Activated CD8-positive, alpha-beta T cell treated with anti-CD3 and anti-CD28 coated beads, Interleukin-2, amount 10 ng/mL, durations not matched to agents 7 days and 5 days (primary cell): ENCODE measurements at regions not wholly inside any gene's neighbourhood (a gene's known extent, or its start where the extent isn't known, plus 50 kb on each side); places are given as distances from the start of the nearest gene placed in this dataset.
"Not testable (repeated sequence)": the region's sequence is repeated elsewhere in the genome, so short reads cannot be mapped to it uniquely, and the experiment has no call there.

Experiments
- ATAC-seq: fragments of 150-1000 bp; cut with Tn5 transposase; one replicate; pipeline ENCODE4 v1.10.0; 2021; ENCODE audit warnings: moderate library complexity
- CTCF ChIA-PET: fragments of 350-600 bp; sonication (Branson Sonifier 250); formaldehyde crosslinking; loops from one replicate; lab custom pipeline; 2021; ENCODE audit warnings: antibody characterized with exemption; lab: Charles Lee
- POLR2A ChIA-PET: fragments of 350-600 bp; sonication (Branson Sonifier 250); formaldehyde crosslinking; loops from one replicate; lab custom pipeline; 2021; ENCODE audit warnings: antibody characterized with exemption; lab: Charles Lee
- DNase-seq: peaks from one replicate; pipeline ENCODE4 v3.0.0-alpha.2; 2020
- H3K27ac Mint-ChIP-seq: one replicate; pipeline ENCODE4 v1.8.0; 2021; ENCODE audit warnings: mild to moderate bottlenecking, mixed read lengths
- H3K27me3 Mint-ChIP-seq: one replicate; pipeline ENCODE4 v1.8.0; 2021; ENCODE audit warnings: low read depth, mixed read lengths
- H3K36me3 Mint-ChIP-seq: one replicate; pipeline ENCODE4 v1.8.0; 2021; ENCODE audit warnings: low read depth, mixed read lengths
- H3K4me1 Mint-ChIP-seq: one replicate; pipeline ENCODE4 v1.8.0; 2021; ENCODE audit warnings: low read depth, mixed read lengths
- H3K4me3 Mint-ChIP-seq: one replicate; pipeline ENCODE4 v1.8.0; 2021; ENCODE audit warnings: mild to moderate bottlenecking, mixed read lengths
- H3K9me3 Mint-ChIP-seq: one replicate; pipeline ENCODE4 v1.8.0; 2022; ENCODE audit warnings: mixed read lengths; ENCODE audit not compliant: insufficient read depth

- Mint-ChIP-seq H3K4me3 (no peak overlapping the region), H3K9me3 (no peaks in the 10 kb centered on the region), H3K27ac (no peak overlapping the region), H3K4me1 (no peaks in the 10 kb centered on the region), H3K36me3 (no peaks in the 10 kb centered on the region), H3K27me3 (peaks cover 2% of the 10 kb centered on the region)
- ChIA-PET CTCF (no interaction called here), POLR2A (no interaction called here)
- DNase-seq (no peak), ATAC-seq (no peak)
Observed at GRCh38 chr7:65317372-65317771, 56.3 kb upstream of the ZNF92 start.

- CTCF ChIA-PET = no interaction called here
- ATAC-seq (no peak), DNase-seq (no peak)
- Mint-ChIP-seq H3K27ac (no peak overlapping the region), H3K4me3 (no peak overlapping the region), H3K4me1 (no peaks in the 10 kb centered on the region), H3K36me3 (no peaks in the 10 kb centered on the region), H3K9me3 (no peaks in the 10 kb centered on the region), H3K27me3 (peaks cover 5% of the 10 kb centered on the region)
- POLR2A ChIA-PET = no interaction called here
Observed at GRCh38 chr7:65310761-65311160, 62.9 kb upstream of the ZNF92 start.

- Mint-ChIP-seq H3K27ac (no peak overlapping the region), H3K36me3 (no peaks in the 10 kb centered on the region), H3K27me3 (peaks cover 7% of the 10 kb centered on the region), H3K9me3 (no peaks in the 10 kb centered on the region), H3K4me1 (no peaks in the 10 kb centered on the region), H3K4me3 (no peak overlapping the region)
- DNase-seq (no peak), ATAC-seq (no peak)
- POLR2A ChIA-PET = no interaction called here
- CTCF ChIA-PET = interaction anchor here (0.5 to 4.0 kb wide), 5 partner anchors 78 to 420 kb away, joined by 3 to 38 read pairs (median 10); no protein-coding TSS in a partner anchor
Observed at GRCh38 chr7:65308300-65308678, 65.4 kb upstream of the ZNF92 start.

GRCh38 chr7:65307651-65308299 lies 65.9 kb upstream of the ZNF92 start:
- POLR2A ChIA-PET = no interaction called here
- Mint-ChIP-seq H3K9me3 (no peaks in the 10 kb centered on the region), H3K4me1 (no peaks in the 10 kb centered on the region), H3K27me3 (peaks cover 7% of the 10 kb centered on the region), H3K36me3 (no peaks in the 10 kb centered on the region), H3K27ac (no peak overlapping the region), H3K4me3 (no peak overlapping the region)
- peak; percentile 53 for ATAC-seq
- CTCF ChIA-PET = interaction anchor here (0.6 to 4.0 kb wide), 10 partner anchors 10 to 419 kb away, joined by 3 to 38 read pairs (median 4); partner anchors contain the start of gene ERV3-1
- peak; percentile 61 for DNase-seq

- CTCF ChIA-PET = no interaction called here
- no peak overlapping the region for H3K4me3 Mint-ChIP-seq
- no peaks in the 10 kb centered on the region for H3K36me3 Mint-ChIP-seq
- no peaks in the 10 kb centered on the region for H3K9me3 Mint-ChIP-seq
- peaks cover 7% of the 10 kb centered on the region for H3K27me3 Mint-ChIP-seq
- no peaks in the 10 kb centered on the region for H3K4me1 Mint-ChIP-seq
- POLR2A ChIA-PET = no interaction called here
- ATAC-seq (no peak), DNase-seq (no peak)
- H3K27ac Mint-ChIP-seq = no peak overlapping the region
Observed at GRCh38 chr7:65304175-65304574, 69.5 kb upstream of the ZNF92 start.

- H3K4me1 Mint-ChIP-seq = no peaks in the 10 kb centered on the region
- ATAC-seq = no peak
- peaks cover 7% of the 10 kb centered on the region for H3K27me3 Mint-ChIP-seq
- no peaks in the 10 kb centered on the region for H3K36me3 Mint-ChIP-seq
- no peak for DNase-seq
- H3K9me3 Mint-ChIP-seq = no peaks in the 10 kb centered on the region
- no peak overlapping the region for H3K4me3 Mint-ChIP-seq
- no peak overlapping the region for H3K27ac Mint-ChIP-seq
- ChIA-PET POLR2A (no interaction called here), CTCF (no interaction called here)
Observed at GRCh38 chr7:65302883-65303282, 70.8 kb upstream of the ZNF92 start.

GRCh38 chr7:65301007-65301406 lies 72.6 kb upstream of the ZNF92 start:
- ATAC-seq = no peak
- ChIA-PET CTCF (no interaction called here), POLR2A (no interaction called here)
- DNase-seq = no peak
- Mint-ChIP-seq H3K36me3 (no peaks in the 10 kb centered on the region), H3K27me3 (peaks cover 5% of the 10 kb centered on the region), H3K27ac (no peak overlapping the region), H3K4me1 (no peaks in the 10 kb centered on the region), H3K4me3 (no peak overlapping the region), H3K9me3 (no peaks in the 10 kb centered on the region)

GRCh38 chr7:65295409-65295808 lies 78.2 kb upstream of the ZNF92 start:
- ChIA-PET CTCF (no interaction called here), POLR2A (no interaction called here)
- Mint-ChIP-seq H3K4me3 (no peak overlapping the region), H3K27ac (no peak overlapping the region), H3K27me3 (no peaks in the 10 kb centered on the region), H3K36me3 (no peaks in the 10 kb centered on the region), H3K4me1 (no peaks in the 10 kb centered on the region), H3K9me3 (no peaks in the 10 kb centered on the region)
- DNase-seq (no peak), ATAC-seq (no peak)

- H3K27ac Mint-ChIP-seq, H3K4me3 Mint-ChIP-seq, POLR2A ChIA-PET, H3K27me3 Mint-ChIP-seq, H3K4me1 Mint-ChIP-seq, H3K9me3 Mint-ChIP-seq, DNase-seq, ATAC-seq, CTCF ChIA-PET, H3K36me3 Mint-ChIP-seq: not testable (repeated sequence)
Observed at GRCh38 chr7:65290340-65290739, 83.3 kb upstream of the ZNF92 start.

- Mint-ChIP-seq H3K27me3 (no peaks in the 10 kb centered on the region), H3K27ac (no peak overlapping the region), H3K4me3 (no peak overlapping the region), H3K9me3 (peaks cover under 1% of the 10 kb centered on the region), H3K36me3 (no peaks in the 10 kb centered on the region), H3K4me1 (no peaks in the 10 kb centered on the region)
- POLR2A ChIA-PET = no interaction called here
- DNase-seq = no peak
- CTCF ChIA-PET = no interaction called here
- ATAC-seq = no peak
Observed at GRCh38 chr7:65287023-65287422, 86.6 kb upstream of the ZNF92 start.

GRCh38 chr7:65285906-65286864 lies 87.5 kb upstream of the ZNF92 start:
- no peak for ATAC-seq

GRCh38 chr7:65285241-65285640 lies 88.4 kb upstream of the ZNF92 start:
- CTCF ChIA-PET, POLR2A ChIA-PET, H3K4me1 Mint-ChIP-seq, H3K27ac Mint-ChIP-seq, H3K27me3 Mint-ChIP-seq, ATAC-seq, H3K36me3 Mint-ChIP-seq, H3K9me3 Mint-ChIP-seq, DNase-seq, H3K4me3 Mint-ChIP-seq: not testable (repeated sequence)

More at GRCh38 chr7:65285906-65286864, 87.5 kb upstream of the ZNF92 start:
- Mint-ChIP-seq H3K4me1 (no peaks in the 10 kb centered on the region), H3K27ac (no peak overlapping the region), H3K4me3 (no peak overlapping the region), H3K9me3 (peaks cover 9% of the 10 kb centered on the region), H3K27me3 (no peaks in the 10 kb centered on the region), H3K36me3 (no peaks in the 10 kb centered on the region)
- ChIA-PET POLR2A (no interaction called here), CTCF (no interaction called here)
- no peak for DNase-seq
